ENCODE measurements at regions not wholly inside any gene's neighbourhood (a gene's known extent, or its start where the extent isn't known, plus 50 kb on each side); places are given as distances from the start of the nearest gene placed in this dataset.

DNA sequence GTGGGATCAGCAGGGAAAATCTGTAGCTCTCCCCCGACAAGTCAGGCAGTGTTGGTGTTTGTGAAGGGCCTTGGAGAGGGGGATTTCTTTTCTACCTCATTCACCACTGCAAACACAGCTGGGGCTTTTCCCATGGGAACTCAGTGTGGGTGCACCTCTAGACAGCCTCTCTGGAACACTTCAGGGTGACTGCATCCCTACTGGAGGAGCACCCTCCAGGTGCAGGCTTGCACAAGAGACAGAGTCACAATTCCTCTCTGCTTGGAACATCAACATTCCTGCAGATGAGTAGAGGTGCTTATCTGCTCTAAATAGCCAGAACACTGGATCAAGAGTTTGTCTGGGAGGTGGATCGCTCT is 72.7 kb upstream of the AKAP13 start:
- no peak for DNase-seq (ENCODE audit: low read depth, low spot score)

DNA sequence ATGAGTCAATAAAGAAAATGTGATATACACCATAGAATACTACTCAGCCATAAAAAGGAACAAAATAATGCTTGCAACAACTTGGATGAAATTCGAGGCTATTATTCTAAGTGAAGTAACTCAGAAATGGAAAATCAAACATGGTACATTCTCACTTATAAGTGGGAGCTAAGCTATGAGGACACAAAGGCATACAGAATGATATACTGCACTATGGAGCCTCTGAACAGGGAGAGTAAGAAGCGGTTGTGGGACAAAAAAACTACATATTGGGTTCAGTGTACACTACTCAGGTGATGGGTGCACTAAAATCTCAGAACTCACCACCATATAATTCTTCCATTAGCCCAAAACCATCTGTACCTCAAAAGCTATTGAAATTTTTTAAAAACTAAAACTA is 68.8 kb upstream of the AKAP13 start:
- DNase-seq (ENCODE audit: low read depth, low spot score) = no peak

DNA sequence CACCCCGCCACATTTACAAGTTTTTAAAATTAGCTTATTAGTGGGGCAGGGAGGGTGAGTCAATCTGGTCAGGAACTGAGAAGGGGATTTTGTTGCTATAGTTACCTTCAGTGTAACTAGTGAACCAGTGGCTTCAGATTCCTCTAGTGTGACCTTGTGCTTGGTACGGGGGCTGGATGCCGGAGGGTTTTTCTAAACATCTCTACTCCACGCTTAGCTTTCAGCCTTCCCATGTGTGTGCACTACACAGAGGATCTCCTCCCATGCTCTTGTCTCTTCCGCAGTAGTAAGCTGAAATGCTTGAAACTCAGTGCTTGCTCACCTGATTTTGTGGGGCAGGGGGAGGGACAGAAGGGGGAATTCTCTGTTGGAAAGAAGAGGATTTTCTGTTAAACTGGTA is 67.9 kb upstream of the AKAP13 start:
- no peak for DNase-seq (ENCODE audit: low read depth, low spot score)

DNA sequence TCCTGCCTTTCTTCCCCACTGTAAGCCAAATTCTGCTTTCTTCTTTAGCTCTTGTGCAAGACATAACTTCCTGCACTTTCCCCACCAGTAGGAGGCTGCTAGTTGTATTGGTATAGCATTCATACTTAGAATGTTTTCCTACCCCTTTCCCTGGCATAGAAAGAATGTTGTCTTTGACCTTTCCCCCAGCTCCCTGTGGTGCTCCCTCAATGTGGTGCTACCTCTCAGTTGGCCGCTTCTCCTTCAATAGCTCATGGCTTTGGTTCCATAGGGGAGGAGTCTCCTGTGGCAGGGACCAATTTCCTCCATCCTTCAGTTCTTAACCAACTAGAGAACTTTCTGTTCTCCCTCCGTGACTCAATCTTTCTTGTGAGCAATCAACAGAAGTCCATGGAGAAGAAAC is 67.5 kb upstream of the AKAP13 start:
- DNase-seq (ENCODE audit: low read depth, low spot score) = no peak

DNA sequence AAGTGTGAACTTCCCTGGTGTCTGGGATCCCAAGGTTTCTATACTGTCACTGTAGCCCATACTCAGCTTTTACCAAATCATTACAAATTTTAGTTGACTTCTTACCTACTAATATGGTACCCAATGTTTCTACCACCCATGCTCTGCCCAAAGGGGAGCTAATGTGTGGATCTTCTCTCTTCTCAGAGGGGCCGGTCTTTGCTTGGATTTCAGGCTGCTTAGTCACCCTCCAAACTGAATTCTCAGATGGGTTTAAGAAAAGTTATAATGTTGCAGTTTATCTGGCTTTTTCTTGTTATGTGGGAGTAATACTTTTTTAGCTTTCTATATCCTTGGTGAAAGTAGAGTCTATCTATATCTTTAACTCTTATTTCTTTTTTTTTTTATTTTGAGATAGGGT is 67.1 kb upstream of the AKAP13 start:
- no peak for DNase-seq (ENCODE audit: low read depth, low spot score)

DNA sequence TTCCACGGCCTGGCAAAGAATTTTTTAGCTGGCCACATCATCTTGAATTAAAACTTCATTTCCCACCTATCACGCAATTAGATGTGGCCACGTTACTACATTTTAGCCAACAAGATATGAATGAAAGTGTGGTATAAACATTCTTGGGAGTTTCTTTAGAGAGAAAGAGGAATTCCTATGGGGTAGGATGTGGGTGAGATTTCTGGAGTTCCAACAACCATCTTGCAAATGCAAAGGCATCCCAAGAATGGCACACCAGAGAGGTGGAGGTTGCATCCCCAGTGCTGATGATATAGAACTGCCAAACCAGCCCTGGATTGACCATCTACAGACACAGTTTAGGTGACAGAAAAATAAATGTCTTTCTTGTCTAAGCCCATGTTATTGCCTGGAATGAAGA is 66.3 kb upstream of the AKAP13 start:
- DNase-seq (ENCODE audit: low read depth, low spot score) = no peak

DNA sequence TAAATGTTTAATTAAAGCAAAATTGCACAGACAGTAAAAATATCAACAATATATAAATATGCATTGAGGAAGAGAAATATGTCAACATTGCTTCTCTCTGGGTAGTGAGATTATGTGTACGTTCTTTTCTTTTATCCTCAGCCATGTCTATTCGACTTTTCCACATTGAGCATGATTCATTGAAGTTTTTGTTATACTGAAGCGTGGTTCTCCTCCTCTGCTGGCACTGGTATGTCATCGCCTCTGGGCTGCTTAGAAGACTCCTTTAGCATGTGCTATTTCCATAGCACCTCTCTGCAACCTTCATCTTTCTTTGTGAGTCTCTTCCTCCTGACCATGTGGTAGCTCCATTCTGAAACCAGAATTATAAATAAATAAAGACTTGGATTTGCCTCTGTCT is 65.8 kb upstream of the AKAP13 start:
- no peak for DNase-seq (ENCODE audit: low read depth, low spot score)

DNA sequence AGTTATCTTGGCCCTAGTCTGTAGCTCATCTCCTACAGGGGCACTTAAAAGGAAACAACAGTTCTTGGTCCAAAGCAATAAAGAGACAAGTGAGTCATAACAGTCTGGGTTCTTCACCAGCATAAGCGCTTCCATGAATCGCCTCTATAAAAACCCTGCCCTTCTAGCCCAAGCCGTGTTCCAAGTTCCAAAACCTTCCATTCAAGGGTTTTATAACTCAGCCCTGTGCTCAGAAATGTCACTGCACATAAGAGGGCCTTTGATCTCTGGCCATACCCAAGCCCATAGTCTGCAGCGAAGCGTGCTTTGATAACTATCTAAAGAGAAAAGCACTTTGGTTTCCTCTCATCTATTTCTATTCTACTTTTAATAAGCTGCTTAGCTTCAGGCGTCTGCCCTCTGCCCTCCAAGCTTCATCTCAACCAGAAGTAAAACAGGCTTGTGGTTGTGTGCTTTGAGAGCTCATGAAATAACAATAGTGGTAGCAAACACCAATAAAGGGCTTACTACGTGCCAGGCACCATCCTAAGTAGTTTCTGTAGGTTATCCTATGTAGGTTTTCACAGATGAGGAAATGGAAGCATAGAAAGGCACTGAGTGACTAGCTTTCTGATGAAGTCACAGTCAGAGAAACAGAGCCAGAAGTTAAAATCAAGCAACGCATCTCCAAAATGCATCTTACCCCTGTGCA is 64.0 kb upstream of the AKAP13 start:
- no peak for DNase-seq (ENCODE audit: low read depth, low spot score)

DNA sequence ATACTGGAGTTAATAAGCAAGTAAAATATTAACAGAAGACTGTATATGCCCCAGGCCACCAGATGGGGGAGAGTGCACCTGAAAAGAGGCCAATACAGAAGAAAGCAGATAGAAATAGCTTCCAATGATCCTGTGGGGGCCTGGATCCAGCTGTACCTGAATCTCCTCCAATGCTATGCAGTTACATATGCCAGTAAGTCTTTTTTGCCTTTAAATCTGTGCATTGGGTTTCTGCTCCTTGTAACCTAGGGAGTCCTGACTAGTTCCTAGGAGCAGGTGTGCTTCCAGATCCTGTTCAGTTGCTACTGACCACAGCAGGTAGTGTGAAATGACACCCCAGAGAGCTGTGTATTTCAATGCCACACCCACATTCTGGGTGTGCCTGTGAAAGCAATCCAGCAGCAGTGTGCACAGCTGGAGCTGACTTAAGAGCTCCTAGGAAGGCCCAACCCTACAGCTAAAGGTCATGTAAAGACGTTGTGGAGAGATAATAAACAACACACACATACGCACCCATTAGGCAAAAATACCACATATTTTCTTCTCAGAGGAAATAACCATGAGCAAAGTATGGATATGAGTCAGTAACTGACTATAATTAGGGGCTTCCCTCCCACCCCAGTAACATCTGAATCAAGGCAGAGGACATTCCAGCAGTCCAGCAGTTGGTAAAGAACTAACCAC is 62.2 kb upstream of the AKAP13 start:
- DNase-seq (ENCODE audit: low read depth, low spot score) = no peak

DNA sequence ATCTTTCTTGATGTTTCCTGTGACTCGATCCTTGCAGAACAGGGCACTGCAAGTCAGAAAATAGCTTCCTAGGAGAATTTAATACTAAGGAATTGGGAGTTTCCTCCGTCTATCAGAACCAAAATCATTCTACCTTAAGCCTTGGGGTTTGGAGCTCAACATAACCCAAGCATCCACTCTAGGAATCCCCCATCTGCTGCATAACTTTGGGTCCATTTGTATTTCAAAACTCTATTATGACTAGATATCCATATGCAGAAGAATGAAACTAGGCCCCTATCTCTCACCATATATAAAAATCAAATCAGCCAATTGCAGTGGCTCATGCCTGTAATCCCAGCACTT is 61.7 kb upstream of the AKAP13 start:
- DNase-seq (ENCODE audit: low read depth, low spot score) = no peak

DNA sequence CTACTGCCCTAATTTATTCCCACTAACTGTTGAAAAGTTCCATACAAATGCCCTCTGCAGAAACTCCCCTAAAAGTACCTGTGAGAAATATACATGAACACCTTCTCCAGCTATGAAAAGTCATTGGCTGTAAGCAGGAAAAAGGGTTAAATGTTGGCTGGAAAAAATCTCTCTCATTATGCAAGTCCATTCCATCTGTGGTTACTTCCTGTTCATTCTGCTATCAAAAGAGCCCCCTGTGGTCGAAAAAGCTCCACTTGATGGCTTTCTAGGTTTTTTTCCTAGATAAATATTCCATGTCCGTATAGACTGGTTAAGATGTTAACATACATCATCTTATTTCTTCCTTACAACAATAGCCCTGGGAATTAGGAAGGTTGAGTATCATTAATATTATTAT is 56.2 kb upstream of the AKAP13 start:
- no peak for DNase-seq (ENCODE audit: low read depth, low spot score)

DNA sequence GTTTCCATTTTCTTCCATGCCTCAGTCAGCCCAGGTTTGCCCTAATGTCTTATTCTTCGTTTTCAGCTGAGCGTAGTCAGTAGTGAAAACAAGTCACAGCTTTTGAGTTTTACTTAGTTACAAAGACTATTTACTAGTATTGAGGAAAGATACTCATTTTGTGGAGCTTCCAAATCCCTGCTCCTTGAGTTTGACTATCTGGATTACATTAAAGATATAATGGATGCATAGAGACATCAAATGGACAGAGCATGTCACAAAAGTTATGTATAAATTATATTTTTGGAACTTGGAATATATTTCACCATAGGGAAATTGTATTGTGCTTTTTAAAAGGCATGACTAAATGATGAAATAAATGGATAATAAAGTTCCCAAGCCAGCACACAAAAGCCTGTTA is 54.6 kb upstream of the AKAP13 start:
- no peak for DNase-seq (ENCODE audit: low read depth, low spot score)

DNA sequence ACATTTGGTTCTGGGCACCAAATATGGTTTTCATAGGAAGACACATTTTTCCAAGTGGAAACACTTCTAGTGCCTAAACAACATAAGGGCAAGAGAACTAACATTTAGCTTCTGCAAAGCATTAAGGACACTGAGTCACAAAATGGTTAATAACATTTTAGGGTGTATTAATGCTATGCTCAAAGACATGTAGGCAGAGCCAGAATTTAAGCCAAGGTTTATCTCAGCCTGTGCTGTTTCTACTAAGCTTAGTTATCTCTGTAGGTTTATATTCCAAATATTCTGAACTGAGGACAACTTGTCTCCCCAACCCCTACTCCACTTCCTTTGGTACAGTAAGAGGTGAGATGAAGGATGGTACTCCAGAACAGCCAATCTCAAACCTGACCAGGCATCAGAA is 54.1 kb upstream of the AKAP13 start:
- no peak for DNase-seq (ENCODE audit: low read depth, low spot score)

DNA sequence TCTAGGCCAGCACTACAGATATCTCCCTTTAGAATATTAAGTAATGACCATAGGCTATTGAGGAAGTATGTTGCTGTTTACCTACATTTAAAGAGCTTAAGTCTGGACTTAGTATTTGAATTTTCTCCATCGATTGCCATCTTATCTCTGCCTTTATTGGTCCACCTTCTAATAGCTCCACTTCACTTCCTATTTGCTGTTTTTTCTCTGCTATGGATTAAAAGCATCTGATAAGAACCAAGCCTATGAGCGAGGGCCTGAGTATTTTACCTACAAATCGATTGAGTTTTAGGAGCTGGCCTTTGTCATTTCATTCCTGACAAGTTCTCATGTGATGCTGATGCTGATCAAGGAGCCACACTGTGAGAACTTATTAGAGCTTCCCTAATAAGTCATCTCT is 52.6 kb upstream of the AKAP13 start:
- DNase-seq (ENCODE audit: low read depth, low spot score) = no peak

DNA sequence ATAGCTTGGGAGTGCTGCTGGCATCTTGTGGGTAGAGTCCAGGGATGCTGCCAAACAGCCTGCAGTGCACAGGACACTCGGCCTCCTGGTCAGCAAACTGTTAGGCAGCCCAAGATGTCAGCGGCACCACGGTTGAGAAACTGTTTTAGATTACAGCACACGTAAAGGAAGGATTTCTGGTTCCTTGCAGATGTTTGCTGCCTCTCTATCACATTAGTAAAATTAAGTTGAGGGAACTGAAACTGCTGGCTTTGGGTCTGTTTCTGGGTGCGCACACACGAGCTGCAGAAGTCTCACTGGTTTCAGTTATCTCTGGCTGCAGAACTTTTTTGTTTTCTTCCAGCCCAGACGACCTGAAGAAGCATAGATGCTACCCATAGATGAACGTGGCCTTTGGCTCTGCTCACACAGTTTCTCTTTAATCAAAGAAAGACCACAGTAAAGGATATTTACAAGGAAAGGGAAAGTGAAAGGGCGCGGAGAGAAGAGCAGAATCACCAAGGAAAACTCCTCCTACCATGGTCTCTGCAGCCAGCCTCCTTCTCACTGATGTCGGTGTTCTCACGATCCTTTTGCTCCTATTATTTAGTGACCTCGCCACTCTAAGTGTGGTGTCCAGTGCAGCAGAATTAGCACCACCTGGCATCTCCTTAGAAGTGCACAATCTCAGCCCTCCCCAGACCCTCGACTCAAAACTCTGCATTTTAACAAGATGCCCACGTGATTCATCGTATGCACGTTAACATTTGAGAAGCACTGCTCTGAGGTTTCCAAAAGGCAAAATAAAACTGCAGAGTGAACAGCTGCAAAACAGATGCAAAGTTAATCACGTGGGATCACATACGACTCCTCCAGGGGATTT is 50.6 kb upstream of the AKAP13 start:
- no peak for DNase-seq (ENCODE audit: low read depth, low spot score)
